Loucy (cell line): ENCODE measurements at regions not wholly inside any gene's neighbourhood (a gene's known extent, or its start where the extent isn't known, plus 50 kb on each side); places are given as distances from the start of the nearest gene placed in this dataset.

Experiments used
- CTCF ChIP-seq: fragments of 200-600 bp; sonication (generic); conservative IDR thresholded peaks from 2 replicates; pipeline ENCODE4 v1.5.1; 2014; ENCODE audit warnings: mild to moderate bottlenecking, antibody characterized with exemption, low read length
- EZH2phosphoT487 ChIP-seq: fragments of 200-600 bp; IDR thresholded peaks from 2 replicates; pipeline ENCODE4 v1.6.1; 2018; ENCODE audit warnings: antibody characterized with exemption, mild to moderate bottlenecking, moderate library complexity, borderline replicate concordance

GRCh38 chr12:24121911-24122310 lies 172.4 kb upstream of the SOX5 start:
- TF ChIP-seq EZH2phosphoT487 (no peak), CTCF (no peak)
